Panc1 (cell line): ENCODE measurements at regions not wholly inside any gene's neighbourhood (a gene's known extent, or its start where the extent isn't known, plus 50 kb on each side); places are given as distances from the start of the nearest gene placed in this dataset.

Source experiments
- CTCF ChIP-seq: fragments of 450-650 bp; IDR thresholded peaks from 2 replicates; pipeline ENCODE4 v1.5.1; 2017; ENCODE audit warnings: mild to moderate bottlenecking
- POLR2AphosphoS5 ChIP-seq: IDR thresholded peaks from 2 replicates; pipeline ENCODE4 v1.6.1; 2012; ENCODE audit warnings: mild to moderate bottlenecking, low read depth, low read length, moderate library complexity
- REST ChIP-seq, 2 experiments: IDR thresholded peaks; 2 replicates each; pipeline ENCODE4 v1.6.1; 2011 to 2012; ENCODE audit warnings: low read depth in 2 of 2, control low read depth in 1 of 2, low read length in 1 of 2, mild to moderate bottlenecking in 1 of 2, moderate library complexity in 1 of 2; ENCODE audit not compliant: insufficient read depth in 1 of 2
- SIN3A ChIP-seq: IDR thresholded peaks from 2 replicates; pipeline ENCODE4 v1.6.1; 2012; ENCODE audit warnings: low read depth, mild to moderate bottlenecking, low read length, moderate library complexity, borderline replicate concordance; ENCODE audit not compliant: insufficient read depth

DNA sequence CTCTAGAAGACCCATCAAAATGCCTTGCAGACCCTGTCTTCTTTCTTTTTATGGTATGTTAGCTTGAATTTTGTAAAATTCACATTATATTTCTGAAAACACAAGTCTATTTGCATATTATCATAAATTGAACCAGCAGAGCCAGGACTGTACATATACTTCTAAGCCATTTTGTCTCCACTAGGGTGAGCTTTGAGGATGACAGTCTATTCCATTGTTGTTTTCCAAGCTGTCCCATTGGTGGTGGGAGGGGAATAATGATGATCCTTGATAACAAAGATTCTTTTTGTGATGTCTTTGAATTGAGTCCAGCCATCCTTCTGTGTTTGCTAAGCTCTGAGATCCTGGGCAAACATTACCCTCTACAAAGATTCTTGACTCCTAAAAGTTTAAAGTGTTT is 359.3 kb upstream of the PCDH20 start:
- no peak for TF ChIP-seq CTCF
- TF ChIP-seq SIN3A: no peak
- TF ChIP-seq REST (IDR thresholded peaks at IDR 0.05; ENCODE audit: insufficient read depth in 1 of 2, low read depth in 2 of 2, low read length in 1 of 2): no peak
- no peak for TF ChIP-seq POLR2AphosphoS5
